HCT116 (cell line): ENCODE measurements at regions not wholly inside any gene's neighbourhood (a gene's known extent, or its start where the extent isn't known, plus 50 kb on each side); places are given as distances from the start of the nearest gene placed in this dataset.

ENCODE experiments used
- EZH2 ChIP-seq: fragments of 200-600 bp; sonication (generic); IDR thresholded peaks from 2 replicates; pipeline ENCODE4 v1.6.1; 2017; ENCODE audit warnings: antibody characterized with exemption, mixed run types
- POLR2A ChIP-seq: IDR thresholded peaks from 2 replicates; pipeline ENCODE4 v1.7.0; 2011; ENCODE audit warnings: borderline replicate concordance; ENCODE audit not compliant: insufficient read depth, insufficient read length; ENCODE audit errors: extremely low read depth
- REST ChIP-seq: IDR thresholded peaks from 2 replicates; pipeline ENCODE4 v1.6.1; 2012; ENCODE audit warnings: low read depth
- TCF7L2 ChIP-seq: IDR thresholded peaks from 2 replicates; pipeline ENCODE4 v1.7.0; 2011; ENCODE audit warnings: borderline replicate concordance, inconsistent platforms; ENCODE audit not compliant: insufficient read depth, insufficient read length; ENCODE audit errors: extremely low read depth
- ZFX ChIP-seq: fragments of 450-650 bp; IDR thresholded peaks from 2 replicates; pipeline ENCODE4 v1.6.1; 2017
- TF ChIP-seq, protein P1 (sequence below), 3 experiments: fragments of 200-600 bp in 1 of 3; sonication (generic) in 1 of 3; IDR thresholded peaks in 2 of 3; conservative IDR thresholded peaks in 1 of 3; 2 replicates each; pipeline ENCODE4 v1.5.1; 2012 to 2017; ENCODE audit warnings: low read depth in 2 of 3, low read length in 2 of 3, antibody characterized with exemption in 1 of 3, borderline replicate concordance in 1 of 3, control low read depth in 1 of 3, mild to moderate bottlenecking in 1 of 3, mixed read lengths in 1 of 3, mixed run types in 1 of 3, moderate library complexity in 1 of 3; ENCODE audit not compliant: insufficient read depth in 1 of 3
- TF ChIP-seq, protein P2 (sequence below): IDR thresholded peaks from 2 replicates; pipeline ENCODE4 v1.6.1; 2011; ENCODE audit warnings: mild to moderate bottlenecking, low read length, moderate library complexity; ENCODE audit not compliant: insufficient replicate concordance; ENCODE audit errors: extremely low read depth

DNA sequence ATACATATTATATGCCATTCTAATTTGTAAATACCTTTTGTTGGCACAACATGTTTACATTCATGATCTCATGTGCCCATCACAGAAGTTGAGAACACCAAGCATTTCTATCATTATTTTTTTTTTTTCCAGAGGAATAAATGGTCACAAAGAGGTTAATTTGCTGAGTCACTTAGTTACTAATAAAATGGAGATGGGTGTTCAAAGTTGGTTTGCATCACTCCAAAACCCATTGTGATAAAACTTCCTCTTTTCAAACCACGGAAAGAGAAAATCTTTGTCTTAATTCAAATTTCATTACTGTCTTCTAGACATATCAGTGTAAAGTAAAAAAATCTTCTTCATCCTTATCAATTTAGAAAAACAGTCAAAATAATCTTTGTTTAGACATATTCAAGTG, 636.8 kb upstream of the CCDC179 start:
- TF ChIP-seq, protein P1, sequence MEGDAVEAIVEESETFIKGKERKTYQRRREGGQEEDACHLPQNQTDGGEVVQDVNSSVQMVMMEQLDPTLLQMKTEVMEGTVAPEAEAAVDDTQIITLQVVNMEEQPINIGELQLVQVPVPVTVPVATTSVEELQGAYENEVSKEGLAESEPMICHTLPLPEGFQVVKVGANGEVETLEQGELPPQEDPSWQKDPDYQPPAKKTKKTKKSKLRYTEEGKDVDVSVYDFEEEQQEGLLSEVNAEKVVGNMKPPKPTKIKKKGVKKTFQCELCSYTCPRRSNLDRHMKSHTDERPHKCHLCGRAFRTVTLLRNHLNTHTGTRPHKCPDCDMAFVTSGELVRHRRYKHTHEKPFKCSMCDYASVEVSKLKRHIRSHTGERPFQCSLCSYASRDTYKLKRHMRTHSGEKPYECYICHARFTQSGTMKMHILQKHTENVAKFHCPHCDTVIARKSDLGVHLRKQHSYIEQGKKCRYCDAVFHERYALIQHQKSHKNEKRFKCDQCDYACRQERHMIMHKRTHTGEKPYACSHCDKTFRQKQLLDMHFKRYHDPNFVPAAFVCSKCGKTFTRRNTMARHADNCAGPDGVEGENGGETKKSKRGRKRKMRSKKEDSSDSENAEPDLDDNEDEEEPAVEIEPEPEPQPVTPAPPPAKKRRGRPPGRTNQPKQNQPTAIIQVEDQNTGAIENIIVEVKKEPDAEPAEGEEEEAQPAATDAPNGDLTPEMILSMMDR (IDR thresholded peaks at IDR 0.05 in 2 of 3, conservative IDR thresholded peaks at IDR 0.05 in 1 of 3; ENCODE audit: borderline replicate concordance in 1 of 3, insufficient read depth in 1 of 3, low read depth in 2 of 3, low read length in 2 of 3) = no peak
- TF ChIP-seq POLR2A (no peak), REST (no peak), ZFX (no peak), EZH2 (no peak), TCF7L2 (no peak)
- TF ChIP-seq, protein P2, sequence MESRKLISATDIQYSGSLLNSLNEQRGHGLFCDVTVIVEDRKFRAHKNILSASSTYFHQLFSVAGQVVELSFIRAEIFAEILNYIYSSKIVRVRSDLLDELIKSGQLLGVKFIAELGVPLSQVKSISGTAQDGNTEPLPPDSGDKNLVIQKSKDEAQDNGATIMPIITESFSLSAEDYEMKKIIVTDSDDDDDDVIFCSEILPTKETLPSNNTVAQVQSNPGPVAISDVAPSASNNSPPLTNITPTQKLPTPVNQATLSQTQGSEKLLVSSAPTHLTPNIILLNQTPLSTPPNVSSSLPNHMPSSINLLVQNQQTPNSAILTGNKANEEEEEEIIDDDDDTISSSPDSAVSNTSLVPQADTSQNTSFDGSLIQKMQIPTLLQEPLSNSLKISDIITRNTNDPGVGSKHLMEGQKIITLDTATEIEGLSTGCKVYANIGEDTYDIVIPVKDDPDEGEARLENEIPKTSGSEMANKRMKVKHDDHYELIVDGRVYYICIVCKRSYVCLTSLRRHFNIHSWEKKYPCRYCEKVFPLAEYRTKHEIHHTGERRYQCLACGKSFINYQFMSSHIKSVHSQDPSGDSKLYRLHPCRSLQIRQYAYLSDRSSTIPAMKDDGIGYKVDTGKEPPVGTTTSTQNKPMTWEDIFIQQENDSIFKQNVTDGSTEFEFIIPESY = no peak
